Kidney (tissue), 13 donors: ENCODE measurements at regions not wholly inside any gene's neighbourhood (a gene's known extent, or its start where the extent isn't known, plus 50 kb on each side); places are given as distances from the start of the nearest gene placed in this dataset.

Source experiments
- DNase-seq, 5 donors: peaks; one replicate each; pipeline ENCODE4 v3.0.0-alpha.2; 2013 to 2020
- FAIRE-seq: peaks from 2 replicates; lab custom pipeline; 2012; peaks lifted over from hg19 to GRCh38; lab: Jason Lieb, UNC
- H3K27ac ChIP-seq, 2 donors: one replicate each; pipeline ENCODE4 v1.7.0; 2013; ENCODE audit warnings: low read depth in 2 of 2, low read length in 2 of 2, inconsistent platforms in 1 of 2
- H3K27me3 ChIP-seq: one replicate; pipeline ENCODE4 v1.7.1; 2013; ENCODE audit warnings: low read length, inconsistent platforms; ENCODE audit not compliant: control insufficient read depth, insufficient read depth
- H3K36me3 ChIP-seq, 3 donors: one replicate each; pipeline versions ENCODE4 v1.7.0 to v1.7.1; 2013; ENCODE audit warnings: low read length in 3 of 3, control low read depth in 1 of 3, inconsistent platforms in 1 of 3; ENCODE audit not compliant: insufficient read depth in 3 of 3, control insufficient read depth in 2 of 3
- H3K4me1 ChIP-seq, 3 donors: one replicate each; pipeline versions ENCODE4 v1.7.0 to v1.7.1; 2013; ENCODE audit warnings: low read length in 3 of 3, inconsistent platforms in 1 of 3, low read depth in 1 of 3; ENCODE audit not compliant: control insufficient read depth in 2 of 3, insufficient read depth in 2 of 3
- H3K4me3 ChIP-seq, 3 donors: one replicate each; pipeline versions ENCODE4 v1.7.0 to v1.8.1; 2013; ENCODE audit warnings: low read length in 3 of 3, control low read depth in 1 of 3, inconsistent platforms in 1 of 3
- H3K9ac ChIP-seq, 3 donors: one replicate each; pipeline versions ENCODE4 v1.7.0 to v1.7.1; 2013; ENCODE audit warnings: low read length in 3 of 3, control low read depth in 1 of 3, inconsistent platforms in 1 of 3
- H3K9me3 ChIP-seq, 3 donors: one replicate each; pipeline versions ENCODE4 v1.7.0 to v1.7.1; 2013; ENCODE audit warnings: low read length in 3 of 3, control low read depth in 1 of 3, inconsistent platforms in 1 of 3; ENCODE audit not compliant: control insufficient read depth in 2 of 3, insufficient read depth in 1 of 3
- CTCF ChIP-seq: IDR thresholded peaks from 3 replicates; pipeline ENCODE4 v1.5.1; 2012; ENCODE audit warnings: mild to moderate bottlenecking, moderate library complexity, borderline replicate concordance; ENCODE audit not compliant: insufficient read depth; ENCODE audit errors: extremely low read depth
- intact Hi-C: fragments of 100-400 bp; cut with DNase I; formaldehyde crosslinking; loops from one replicate; pipeline ENCODE4 v1.11.1; 2022
- donor health status: control.
- donor health status: control.
- donor health status: control.
- donor health status: control.
- donor health status: control.
- donor health status: DM: yes; HTN: yes; CAD: no.
- donor health status: Normal renal cell carcinoma (clear cell type).

GRCh38 chr10:123583639-123584418 is 82.3 kb upstream of the GPR26 start:
- H3K27me3 ChIP-seq = peaks cover 11% of the 10 kb centered on the region
- no peak for FAIRE-seq
- intact Hi-C loops = no loop called here

GRCh38 chr10:123584419-123584775 is 81.8 kb upstream of the GPR26 start:
- no peak overlapping the region for H3K27ac ChIP-seq
- no peak overlapping the region for H3K9ac ChIP-seq
- H3K27me3 ChIP-seq = peaks cover 11% of the 10 kb centered on the region
- H3K9me3 ChIP-seq = no peaks in the 10 kb centered on the region
- no peak for FAIRE-seq
- no peak overlapping the region for H3K4me3 ChIP-seq
- H3K4me1 ChIP-seq = no peaks in the 10 kb centered on the region
- no peak for TF ChIP-seq CTCF
- no peaks in the 10 kb centered on the region for H3K36me3 ChIP-seq
- DNase-seq = no peak
- intact Hi-C loops = no loop called here

More at GRCh38 chr10:123583639-123584418, 82.3 kb upstream of the GPR26 start:
- DNase-seq = peak; percentile 86 to 93 (median 88)
- H3K4me3 ChIP-seq = no peak overlapping the region
- no peaks in the 10 kb centered on the region for H3K4me1 ChIP-seq
- H3K36me3 ChIP-seq = no peaks in the 10 kb centered on the region
- no peaks in the 10 kb centered on the region for H3K9me3 ChIP-seq
- TF ChIP-seq CTCF = peak; percentile 63
- H3K9ac ChIP-seq = no peak overlapping the region
- no peak overlapping the region for H3K27ac ChIP-seq

GRCh38 chr10:123585477-123586445 is 80.4 kb upstream of the GPR26 start:
- FAIRE-seq = no peak
- H3K9ac ChIP-seq = no peak overlapping the region
- intact Hi-C loops = no loop called here

More at GRCh38 chr10:123585477-123586445, 80.4 kb upstream of the GPR26 start:
- no peak for DNase-seq
- H3K27me3 ChIP-seq = peaks cover 11% of the 10 kb centered on the region
- no peak for TF ChIP-seq CTCF
- no peaks in the 10 kb centered on the region for H3K4me1 ChIP-seq
- H3K36me3 ChIP-seq = no peaks in the 10 kb centered on the region
- no peak overlapping the region for H3K27ac ChIP-seq
- no peak overlapping the region for H3K4me3 ChIP-seq
- no peaks in the 10 kb centered on the region for H3K9me3 ChIP-seq
